Sigmoid colon (tissue), 6 donors: ENCODE measurements at regions not wholly inside any gene's neighbourhood (a gene's known extent, or its start where the extent isn't known, plus 50 kb on each side); places are given as distances from the start of the nearest gene placed in this dataset.

Experiments used
- DNase-seq: peaks from one replicate; pipeline ENCODE4 v3.0.0-alpha.2; 2019
- H3K27ac ChIP-seq, 4 donors: fragments of 200-600 bp; sonication (generic); one replicate each; pipeline ENCODE4 v1.5.1; 2016 to 2019; ENCODE audit warnings: mild to moderate bottlenecking in 1 of 4
- H3K27me3 ChIP-seq, 3 donors: fragments of 200-600 bp; sonication (generic); one replicate each; pipeline ENCODE4 v1.5.1; 2019; ENCODE audit warnings: mild to moderate bottlenecking in 1 of 3
- H3K36me3 ChIP-seq, 4 donors: fragments of 200-600 bp; sonication (generic); one replicate each; pipeline ENCODE4 v1.5.1; 2016 to 2019
- H3K4me1 ChIP-seq, 4 donors: fragments of 200-600 bp; sonication (generic); one replicate each; pipeline ENCODE4 v1.5.1; 2017 to 2019
- H3K4me3 ChIP-seq, 4 donors: fragments of 200-600 bp; sonication (generic); one replicate each; pipeline ENCODE4 v1.5.1; 2017 to 2019; ENCODE audit warnings: mild to moderate bottlenecking in 2 of 4, moderate library complexity in 1 of 4
- H3K9me3 ChIP-seq, 4 donors: fragments of 200-600 bp in 3 of 4; sonication (generic) in 3 of 4; one replicate each; pipeline versions ENCODE4 v1.5.1 to v1.6.1; 2013 to 2019
- CTCF ChIP-seq, 4 experiments: fragments of 450-650 bp in 3 of 4; fragments of 200-600 bp in 1 of 4; IDR thresholded peaks; one replicate each; pipeline ENCODE4 v1.5.1; 2016 to 2019; ENCODE audit warnings: antibody characterized with exemption in 4 of 4, mild to moderate bottlenecking in 3 of 4, moderate library complexity in 2 of 4
- EP300 ChIP-seq, 4 donors: sonication (generic); formaldehyde crosslinking; IDR thresholded peaks; one replicate each; pipeline ENCODE4 v1.6.1; 2017; ENCODE audit warnings: antibody characterized with exemption in 4 of 4
- POLR2A ChIP-seq, 2 donors: fragments of 450-650 bp; IDR thresholded peaks; one replicate each; pipeline ENCODE4 v1.6.1; 2016; ENCODE audit warnings: antibody characterized with exemption in 2 of 2, mild to moderate bottlenecking in 2 of 2, moderate library complexity in 2 of 2
- POLR2AphosphoS5 ChIP-seq, 4 donors: sonication (generic); formaldehyde crosslinking; IDR thresholded peaks; one replicate each; pipeline ENCODE4 v1.6.1; 2017; ENCODE audit warnings: antibody characterized with exemption in 4 of 4
- WGBS, 2 donors: extraction: QIAGEN DNeasy Blood & Tissue Kit; methylation state at CpG; one replicate each; pipeline ENCODE4 v1.1.7; 2013; 5-methylcytosine and 5-hydroxymethylcytosine counted together
- intact Hi-C: fragments of 100-400 bp; cut with DNase I; formaldehyde crosslinking; loops from one replicate; pipeline ENCODE4 v1.15.1; 2023
- donor health status: healthy with polysubstance abuse.
- donor health status: healthy.

DNA sequence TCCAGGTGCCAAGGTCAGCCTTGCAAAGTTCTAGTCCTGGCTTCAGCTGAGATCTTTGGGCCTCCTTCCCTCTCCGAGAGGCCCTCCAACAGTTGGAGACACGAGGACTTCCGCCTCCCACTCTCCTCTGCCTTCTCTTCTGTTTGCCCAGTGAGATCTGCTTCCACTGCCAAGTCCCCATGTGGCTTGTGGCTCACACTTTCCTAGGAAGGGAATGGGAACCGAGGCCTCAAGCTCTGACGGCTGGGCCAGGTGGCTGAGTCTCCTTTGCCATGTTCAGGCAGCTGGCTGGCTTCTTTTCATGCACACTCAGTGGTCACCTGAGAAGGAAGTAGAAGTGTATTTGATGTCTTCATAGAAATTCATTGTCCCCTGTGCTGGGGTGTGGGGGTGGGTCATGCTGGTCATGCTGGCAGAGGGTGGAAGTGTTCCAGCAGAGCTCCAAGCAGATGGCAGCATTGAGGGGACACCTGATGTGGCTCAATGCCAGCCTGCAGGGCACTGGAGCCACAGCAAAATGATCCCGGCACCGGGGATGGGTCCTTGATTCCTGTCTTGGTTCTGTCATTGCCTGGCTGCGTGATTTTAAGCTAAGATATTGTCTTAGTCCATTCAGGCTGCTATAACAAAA, 130.4 kb downstream of the ADAMTS15 start:
- H3K9me3 ChIP-seq = no peaks in the 10 kb centered on the region
- intact Hi-C loops = no loop called here
- no peak for TF ChIP-seq CTCF (IDR thresholded peaks at IDR 0.05)
- no peak for TF ChIP-seq POLR2A (IDR thresholded peaks at IDR 0.05)
- TF ChIP-seq EP300 (IDR thresholded peaks at IDR 0.05) = no peak
- no peak for TF ChIP-seq POLR2AphosphoS5 (IDR thresholded peaks at IDR 0.05)
- 80 to 92% methylated on average over 8 of the region's 8 CpGs for WGBS, 2 donors
- H3K27me3 ChIP-seq = no peaks in the 10 kb centered on the region
- H3K27ac ChIP-seq = no peak overlapping the region
- H3K36me3 ChIP-seq = no peaks in the 10 kb centered on the region
- H3K4me1 ChIP-seq = peaks cover 0 to 25% (median 19%) of the 10 kb centered on the region in 4 donors
- DNase-seq = no peak
- H3K4me3 ChIP-seq = no peak overlapping the region

- H3K27me3 ChIP-seq = no peaks in the 10 kb centered on the region
- DNase-seq = no peak
- H3K36me3 ChIP-seq = no peaks in the 10 kb centered on the region
- no peak overlapping the region for H3K4me3 ChIP-seq
- H3K9me3 ChIP-seq = no peaks in the 10 kb centered on the region
- 36 to 50% methylated on average over 4 of the region's 4 CpGs for WGBS, 2 donors
- TF ChIP-seq CTCF (IDR thresholded peaks at IDR 0.05) (no peak), EP300 (IDR thresholded peaks at IDR 0.05) (no peak), POLR2AphosphoS5 (IDR thresholded peaks at IDR 0.05) (no peak), POLR2A (IDR thresholded peaks at IDR 0.05) (no peak)
- H3K27ac ChIP-seq = peak overlapping the region; percentile 55 to 72 (median 62)
- peaks cover 0 to 25% (median 19%) of the 10 kb centered on the region in 4 donors for H3K4me1 ChIP-seq
- intact Hi-C loops = no loop called here
These were observed 131.9 kb downstream of the ADAMTS15 start for GRCh38 chr11:130580372-130580771.

DNA sequence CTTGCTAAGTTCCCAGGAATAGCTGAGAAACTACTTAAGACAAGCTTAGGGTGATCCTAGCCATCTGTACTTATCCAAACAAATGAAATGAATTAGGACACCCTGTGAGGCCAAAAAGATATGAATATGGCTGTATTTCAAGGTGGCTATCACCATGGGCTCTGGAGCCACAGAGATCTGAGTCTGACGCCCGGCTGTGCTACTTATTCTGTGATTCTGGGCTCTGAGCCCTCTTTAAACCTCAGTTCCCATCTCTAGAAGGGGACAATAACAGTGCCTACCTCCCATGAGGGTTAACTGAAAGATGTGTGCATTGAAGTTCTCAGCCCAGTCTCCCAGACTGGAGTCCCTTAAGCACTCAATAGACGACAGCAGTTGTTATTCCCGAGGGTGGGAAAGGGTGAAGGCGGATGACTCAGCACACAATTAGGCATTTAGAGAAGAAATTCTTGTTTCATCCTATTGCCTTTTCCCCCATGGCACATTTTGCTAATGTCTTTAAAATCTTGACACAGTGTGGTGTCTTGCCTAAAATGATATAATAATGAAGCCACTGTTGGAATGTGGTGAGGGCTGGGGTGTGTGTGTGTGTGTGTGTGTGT, 132.5 kb downstream of the ADAMTS15 start:
- Histone ChIP-seq H3K27ac (peak overlapping the region; percentile 55 to 72 (median 62)), H3K4me3 (no peak overlapping the region), H3K4me1 (peaks cover 0 to 25% (median 19%) of the 10 kb centered on the region in 4 donors), H3K27me3 (no peaks in the 10 kb centered on the region), H3K36me3 (no peaks in the 10 kb centered on the region), H3K9me3 (no peaks in the 10 kb centered on the region)
- WGBS, 2 donors = 78 to 84% methylated on average over 5 of the region's 5 CpGs
- DNase-seq = no peak
- intact Hi-C loops = no loop called here
- TF ChIP-seq CTCF (IDR thresholded peaks at IDR 0.05) (no peak), POLR2AphosphoS5 (IDR thresholded peaks at IDR 0.05) (peak in 2 of 4 donors; percentile 7 to 26)

- peak overlapping the region in 3 of 4 donors; percentile 55 to 72 (median 62) for H3K27ac ChIP-seq
- no peaks in the 10 kb centered on the region for H3K36me3 ChIP-seq
- peaks cover 0 to 25% (median 19%) of the 10 kb centered on the region in 4 donors for H3K4me1 ChIP-seq
- no peak overlapping the region for H3K4me3 ChIP-seq
- no peaks in the 10 kb centered on the region for H3K9me3 ChIP-seq
- intact Hi-C loops = no loop called here
- 83 to 90% methylated on average over 2 of the region's 2 CpGs for WGBS, 2 donors
- no peak for TF ChIP-seq EP300 (IDR thresholded peaks at IDR 0.05)
- TF ChIP-seq POLR2A (IDR thresholded peaks at IDR 0.05) = no peak
- TF ChIP-seq POLR2AphosphoS5 (IDR thresholded peaks at IDR 0.05) = no peak
- no peak for TF ChIP-seq CTCF (IDR thresholded peaks at IDR 0.05)
- DNase-seq = no peak
- H3K27me3 ChIP-seq = no peaks in the 10 kb centered on the region
These were observed 133.2 kb downstream of the ADAMTS15 start for GRCh38 chr11:130581646-130582045.
